ENCODE measurements at regions not wholly inside any gene's neighbourhood (a gene's known extent, or its start where the extent isn't known, plus 50 kb on each side); places are given as distances from the start of the nearest gene placed in this dataset.
"Not testable (repeated sequence)": the region's sequence is repeated elsewhere in the genome, so short reads cannot be mapped to it uniquely, and the experiment has no call there.

DNA sequence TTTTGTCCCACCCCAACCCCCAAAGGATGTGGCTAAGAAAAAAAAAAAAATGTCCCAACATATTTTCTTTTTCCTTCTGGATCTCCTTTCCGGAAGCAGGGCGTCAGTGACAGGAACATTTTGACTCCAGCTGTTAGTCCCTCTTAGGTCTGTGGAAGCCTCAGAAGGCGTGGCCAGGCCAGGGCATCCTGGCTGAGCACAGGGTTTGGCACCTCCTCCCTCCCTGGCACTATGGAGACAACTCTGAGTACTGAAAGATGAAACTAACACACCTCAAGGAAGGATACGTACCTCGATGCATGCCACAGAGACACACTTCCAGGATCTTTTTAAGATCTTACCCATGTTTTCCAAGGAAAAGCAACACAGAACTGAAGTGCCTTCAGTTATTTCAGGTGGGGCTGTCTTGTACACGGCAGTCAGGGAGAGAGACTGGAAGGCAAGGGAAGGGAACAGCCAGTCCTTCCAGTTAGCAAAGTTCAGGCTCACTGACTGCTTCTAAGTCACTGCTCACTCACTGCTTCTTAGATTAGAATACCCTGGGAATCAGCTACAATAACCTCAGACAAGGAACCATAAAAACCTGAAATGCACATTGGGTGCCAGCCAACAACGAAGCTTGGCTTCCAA lies 406.9 kb upstream of the NPAP1 start:
- TF ChIP-seq, protein P1, sequence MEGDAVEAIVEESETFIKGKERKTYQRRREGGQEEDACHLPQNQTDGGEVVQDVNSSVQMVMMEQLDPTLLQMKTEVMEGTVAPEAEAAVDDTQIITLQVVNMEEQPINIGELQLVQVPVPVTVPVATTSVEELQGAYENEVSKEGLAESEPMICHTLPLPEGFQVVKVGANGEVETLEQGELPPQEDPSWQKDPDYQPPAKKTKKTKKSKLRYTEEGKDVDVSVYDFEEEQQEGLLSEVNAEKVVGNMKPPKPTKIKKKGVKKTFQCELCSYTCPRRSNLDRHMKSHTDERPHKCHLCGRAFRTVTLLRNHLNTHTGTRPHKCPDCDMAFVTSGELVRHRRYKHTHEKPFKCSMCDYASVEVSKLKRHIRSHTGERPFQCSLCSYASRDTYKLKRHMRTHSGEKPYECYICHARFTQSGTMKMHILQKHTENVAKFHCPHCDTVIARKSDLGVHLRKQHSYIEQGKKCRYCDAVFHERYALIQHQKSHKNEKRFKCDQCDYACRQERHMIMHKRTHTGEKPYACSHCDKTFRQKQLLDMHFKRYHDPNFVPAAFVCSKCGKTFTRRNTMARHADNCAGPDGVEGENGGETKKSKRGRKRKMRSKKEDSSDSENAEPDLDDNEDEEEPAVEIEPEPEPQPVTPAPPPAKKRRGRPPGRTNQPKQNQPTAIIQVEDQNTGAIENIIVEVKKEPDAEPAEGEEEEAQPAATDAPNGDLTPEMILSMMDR (IDR thresholded peaks at IDR 0.05) = not testable (repeated sequence)
- not testable (repeated sequence) for TF ChIP-seq POLR2A (IDR thresholded peaks at IDR 0.05)

Measured in uterus (tissue), 2 donors.